ENCODE measurements at regions not wholly inside any gene's neighbourhood (a gene's known extent, or its start where the extent isn't known, plus 50 kb on each side); places are given as distances from the start of the nearest gene placed in this dataset.

DNA sequence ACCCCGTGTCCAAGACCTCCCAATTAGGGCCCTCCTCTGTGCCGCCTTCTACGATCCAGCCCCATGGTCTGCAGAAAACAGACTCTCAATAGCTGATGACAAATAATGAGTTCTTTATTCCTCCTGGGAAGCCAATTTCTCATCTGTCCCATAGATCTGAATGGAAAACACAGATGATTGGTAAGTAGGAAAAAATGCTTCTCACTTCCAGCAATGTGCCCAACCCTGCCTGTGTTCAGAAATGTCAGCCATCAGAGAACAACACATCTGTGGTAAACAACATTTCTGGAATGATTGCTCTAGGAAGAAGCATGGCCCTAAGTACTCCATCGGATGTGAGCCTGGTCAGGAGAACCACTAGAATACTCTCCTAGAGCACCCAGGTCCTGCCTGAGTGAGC, 240.5 kb upstream of the HES1 start (continued):
- TF ChIP-seq RAD21 (IDR thresholded peaks at IDR 0.05; ENCODE audit: low read depth) (no peak), ZNF274 (IDR thresholded peaks at IDR 0.05; ENCODE audit: low read depth, low read length) (no peak), CBX3 (IDR thresholded peaks at IDR 0.05; ENCODE audit: low read depth) (no peak), SIN3A (IDR thresholded peaks at IDR 0.05; ENCODE audit: low read depth) (no peak), POLR2A (IDR thresholded peaks at IDR 0.05; ENCODE audit: borderline replicate concordance, extremely low read depth, insufficient read depth, insufficient read length) (no peak), EZH2phosphoT487 (IDR thresholded peaks at IDR 0.05; ENCODE audit: borderline replicate concordance) (no peak), POLR2AphosphoS5 (IDR thresholded peaks at IDR 0.05; ENCODE audit: low read depth, low read length) (no peak), ELF1 (IDR thresholded peaks at IDR 0.05; ENCODE audit: borderline replicate concordance, low read depth) (no peak), ZFX (IDR thresholded peaks at IDR 0.05) (no peak), CEBPB (IDR thresholded peaks at IDR 0.05; ENCODE audit: low read depth) (no peak), TCF7L2 (IDR thresholded peaks at IDR 0.05; ENCODE audit: borderline replicate concordance, extremely low read depth, insufficient read depth, insufficient read length) (no peak), FOSL1 (IDR thresholded peaks at IDR 0.05; ENCODE audit: low read depth) (no peak)
- TF ChIP-seq, protein P1, sequence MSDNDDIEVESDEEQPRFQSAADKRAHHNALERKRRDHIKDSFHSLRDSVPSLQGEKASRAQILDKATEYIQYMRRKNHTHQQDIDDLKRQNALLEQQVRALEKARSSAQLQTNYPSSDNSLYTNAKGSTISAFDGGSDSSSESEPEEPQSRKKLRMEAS (IDR thresholded peaks at IDR 0.05): no peak

DNA sequence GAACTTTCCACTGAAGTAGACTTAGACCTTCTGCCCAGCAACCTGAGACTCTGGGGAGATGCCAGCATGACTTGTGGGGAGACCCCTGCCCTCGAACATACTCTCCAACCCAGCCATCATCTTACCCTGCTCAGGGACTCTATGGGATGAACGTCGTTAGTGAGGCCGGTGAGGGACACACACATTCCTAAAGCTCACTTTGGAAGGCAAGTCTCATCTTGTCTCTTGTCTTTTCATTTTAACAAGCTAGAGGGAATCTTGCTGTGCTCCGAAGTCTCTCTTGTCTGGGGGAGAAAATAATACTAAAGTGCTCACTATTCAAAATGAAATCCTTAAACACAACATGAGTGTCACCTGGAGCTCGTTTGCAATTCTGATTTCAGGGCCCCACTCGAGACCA, 239.5 kb upstream of the HES1 start:
- H3K9me3 ChIP-seq (ENCODE audit: control insufficient read depth in 1 of 2, insufficient read depth in 1 of 2, low read depth in 1 of 2, low read length in 2 of 2): peaks cover 0 to 5% of the 10 kb centered on the region in 2 experiments; a peak in 1 of 4 replicates
- H3K9me2 ChIP-seq (ENCODE audit: insufficient read depth): no peaks in the 10 kb centered on the region
- no peak overlapping the region for H3K9ac ChIP-seq (ENCODE audit: low read length)
- no peak overlapping the region for H3K27ac ChIP-seq (ENCODE audit: low read depth, low read length)
- RAD21 ChIA-PET (ENCODE audit: low non-redundant PET in 1 of 2, low total read pairs in 2 of 2, uncharacterized antibody in 2 of 2, unreplicated experiment in 2 of 2): no interaction called here
- BruUV-seq (replicated peaks): no TSS peak
- TF ChIP-seq SRF (IDR thresholded peaks at IDR 0.05; ENCODE audit: low read depth): no peak
- TF ChIP-seq FOSL1 (IDR thresholded peaks at IDR 0.05; ENCODE audit: low read depth): no peak
- TF ChIP-seq SIN3A (IDR thresholded peaks at IDR 0.05; ENCODE audit: low read depth): no peak
- intact Hi-C loops (cut with micrococcal nuclease): no loop called here
- peaks cover 0 to 5% of the 10 kb centered on the region in 2 experiments; a peak in 1 of 4 replicates for H3K4me1 ChIP-seq (ENCODE audit: control insufficient read depth in 1 of 2, insufficient read depth in 2 of 2, low read length in 2 of 2)
- H4K20me1 ChIP-seq (ENCODE audit: insufficient read depth): no peaks in the 10 kb centered on the region
- no peaks in the 10 kb centered on the region for H3K79me2 ChIP-seq (ENCODE audit: insufficient read depth, low read length)
- no peaks in the 10 kb centered on the region for H3K27me3 ChIP-seq (ENCODE audit: insufficient read depth, low read length)
- no peak overlapping the region for H3K4me2 ChIP-seq (ENCODE audit: low read length)
- no peak for DNase-seq (ENCODE audit: low read depth, low spot score)
- CTCF ChIA-PET: no interaction called here
- no peak overlapping the region for H3K4me3 ChIP-seq (replicated peaks in 1 of 2; ENCODE audit: low read depth in 1 of 2, low read length in 2 of 2)
- H2AFZ ChIP-seq (ENCODE audit: low read depth, low read length, poor library complexity, severe bottlenecking): no peak overlapping the region
- no peak for ATAC-seq
- no peaks in the 10 kb centered on the region for H3K36me3 ChIP-seq (ENCODE audit: control insufficient read depth in 1 of 2, insufficient read depth in 2 of 2, low read length in 2 of 2)
- POLR2A ChIA-PET: no interaction called here
